ENCODE measurements at regions not wholly inside any gene's neighbourhood (a gene's known extent, or its start where the extent isn't known, plus 50 kb on each side); places are given as distances from the start of the nearest gene placed in this dataset.
A peak's percentile ranks its signal among the peaks of the same experiment; 100 is the strongest.

DNA sequence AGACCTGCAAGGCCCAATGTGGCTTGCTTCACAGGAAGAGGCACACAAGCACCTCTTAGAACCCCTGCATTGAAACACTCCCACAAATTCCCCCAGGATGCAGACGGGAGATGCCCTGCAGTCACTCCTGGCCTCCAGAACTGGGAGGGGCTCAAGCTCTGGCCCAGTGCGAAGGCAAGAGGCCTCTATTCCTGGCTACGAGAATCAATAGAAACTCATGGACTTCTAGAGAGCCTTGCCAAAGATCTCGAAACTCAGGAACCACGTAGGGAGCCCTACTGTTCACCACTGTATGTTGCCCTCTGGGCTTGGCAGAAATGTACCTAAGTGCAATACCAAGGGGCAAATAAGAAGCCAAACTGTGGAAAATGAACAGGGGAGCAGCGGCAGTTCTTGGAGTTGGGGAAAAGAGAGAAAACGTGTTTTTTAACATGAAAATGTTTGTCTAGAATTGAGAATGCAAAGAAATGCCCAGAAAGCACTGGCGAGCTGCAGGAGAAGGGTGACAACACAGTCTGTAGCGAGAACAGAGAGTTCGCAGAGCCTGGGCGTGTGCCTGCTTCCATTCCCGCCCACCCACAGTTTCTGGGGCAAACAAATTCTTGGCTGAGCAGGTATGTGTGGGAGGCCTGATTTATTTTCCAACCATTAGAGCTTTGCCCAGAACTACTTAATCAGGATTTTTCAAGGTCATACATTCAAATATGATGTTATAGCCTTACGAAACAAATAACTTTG is 260.5 kb upstream of the KLF14 start:
- TF ChIP-seq EZH2 (IDR thresholded peaks at IDR 0.05; ENCODE audit: borderline replicate concordance, insufficient read depth, low read depth, low read length, poor library complexity, severe bottlenecking), result no peak
- TF ChIP-seq, protein P1, sequence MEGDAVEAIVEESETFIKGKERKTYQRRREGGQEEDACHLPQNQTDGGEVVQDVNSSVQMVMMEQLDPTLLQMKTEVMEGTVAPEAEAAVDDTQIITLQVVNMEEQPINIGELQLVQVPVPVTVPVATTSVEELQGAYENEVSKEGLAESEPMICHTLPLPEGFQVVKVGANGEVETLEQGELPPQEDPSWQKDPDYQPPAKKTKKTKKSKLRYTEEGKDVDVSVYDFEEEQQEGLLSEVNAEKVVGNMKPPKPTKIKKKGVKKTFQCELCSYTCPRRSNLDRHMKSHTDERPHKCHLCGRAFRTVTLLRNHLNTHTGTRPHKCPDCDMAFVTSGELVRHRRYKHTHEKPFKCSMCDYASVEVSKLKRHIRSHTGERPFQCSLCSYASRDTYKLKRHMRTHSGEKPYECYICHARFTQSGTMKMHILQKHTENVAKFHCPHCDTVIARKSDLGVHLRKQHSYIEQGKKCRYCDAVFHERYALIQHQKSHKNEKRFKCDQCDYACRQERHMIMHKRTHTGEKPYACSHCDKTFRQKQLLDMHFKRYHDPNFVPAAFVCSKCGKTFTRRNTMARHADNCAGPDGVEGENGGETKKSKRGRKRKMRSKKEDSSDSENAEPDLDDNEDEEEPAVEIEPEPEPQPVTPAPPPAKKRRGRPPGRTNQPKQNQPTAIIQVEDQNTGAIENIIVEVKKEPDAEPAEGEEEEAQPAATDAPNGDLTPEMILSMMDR (IDR thresholded peaks at IDR 0.05), result no peak
- H4K20me1 ChIP-seq (ENCODE audit: control insufficient read depth, insufficient read depth, low read length, poor library complexity, severe bottlenecking), result peaks cover 96% of the 10 kb centered on the region
- H3K4me3 ChIP-seq (ENCODE audit: control extremely low read depth in 1 of 5, extremely low read depth in 1 of 5, insufficient read depth in 1 of 5, low read depth in 2 of 5, low read length in 4 of 5), result no peak overlapping the region
- no peak overlapping the region for H3K9ac ChIP-seq (ENCODE audit: low read length)
- peaks cover 4 to 26% of the 10 kb centered on the region in 2 experiments for H3K36me3 ChIP-seq (replicated peaks in 1 of 2; ENCODE audit: control extremely low read depth in 1 of 2, control insufficient read depth in 1 of 2, extremely low read depth in 1 of 2, insufficient read depth in 2 of 2, low read length in 1 of 2)
- 88% methylated on average over 11 of the region's 13 CpGs for WGBS (ENCODE audit: insufficient coverage)
- peak overlapping the region; percentile 21 for H3K4me3 Mint-ChIP-seq
- peaks cover 56 to 63% of the 10 kb centered on the region in 2 donors for H3K4me1 ChIP-seq (ENCODE audit: control insufficient read depth in 2 of 2, insufficient read depth in 2 of 2, low read length in 2 of 2)
- POLR2A ChIA-PET, result interaction anchor here (0.6 kb wide), 1 partner anchor 24 kb away, joined by 10 read pairs; no protein-coding TSS in a partner anchor
- H3K27ac Mint-ChIP-seq, result peak overlapping the region; percentile 38
- H2AFZ ChIP-seq (ENCODE audit: insufficient read depth, low read depth, low read length, poor library complexity, severe bottlenecking), result no peak overlapping the region
- H3K27me3 ChIP-seq (replicated peaks in 1 of 4; ENCODE audit: control extremely low read depth in 1 of 4, control insufficient read depth in 3 of 4, insufficient read depth in 4 of 4, low read length in 3 of 4), result no peaks in the 10 kb centered on the region
- ATAC-seq (ENCODE audit: low read depth), result no peak
- H3K4me2 ChIP-seq (replicated peaks; ENCODE audit: low read depth, low read length, poor library complexity, severe bottlenecking), result peak overlapping the region; percentile 34
- H3K27me3 Mint-ChIP-seq, result no peaks in the 10 kb centered on the region
- H3K4me1 Mint-ChIP-seq, result peaks cover 74% of the 10 kb centered on the region
- intact Hi-C loops (cut with micrococcal nuclease), result no loop called here
- no peaks in the 10 kb centered on the region for H3K9me3 ChIP-seq (ENCODE audit: control extremely low read depth in 1 of 3, control insufficient read depth in 2 of 3, insufficient read depth in 1 of 3, low read length in 2 of 3)
- DNase-seq, result no peak
- H3K9me3 Mint-ChIP-seq (ENCODE audit: insufficient read depth), result no peaks in the 10 kb centered on the region
- CTCF ChIA-PET, result interaction anchor here (0.6 to 3.0 kb wide), 7 partner anchors 12 to 98 kb away, joined by 3 to 24 read pairs (median 4); no protein-coding TSS in a partner anchor
- peaks cover 98% of the 10 kb centered on the region for H3K79me2 ChIP-seq (ENCODE audit: control insufficient read depth, insufficient read depth, low read length)
- peak overlapping the region in 1 of 2 donors; percentile 59 for H3K27ac ChIP-seq (ENCODE audit: low read length in 2 of 2)

Data from B cell (primary cell).